Esophagus muscularis mucosa (tissue), 3 donors: ENCODE measurements at regions not wholly inside any gene's neighbourhood (a gene's known extent, or its start where the extent isn't known, plus 50 kb on each side); places are given as distances from the start of the nearest gene placed in this dataset.

ENCODE experiments used
- POLR2A ChIP-seq: fragments of 450-650 bp; IDR thresholded peaks from one replicate; pipeline ENCODE4 v1.6.1; 2017; ENCODE audit warnings: antibody characterized with exemption, moderate library complexity, mild to moderate bottlenecking, low read depth
- TF ChIP-seq, protein P1 (sequence below), 3 experiments: fragments of 200-600 bp in 2 of 3; fragments of 450-650 bp in 1 of 3; sonication (generic) in 2 of 3; IDR thresholded peaks; one replicate each; pipeline ENCODE4 v1.5.1; 2017 to 2019; ENCODE audit warnings: antibody characterized with exemption in 3 of 3, mild to moderate bottlenecking in 2 of 3, moderate library complexity in 1 of 3

DNA sequence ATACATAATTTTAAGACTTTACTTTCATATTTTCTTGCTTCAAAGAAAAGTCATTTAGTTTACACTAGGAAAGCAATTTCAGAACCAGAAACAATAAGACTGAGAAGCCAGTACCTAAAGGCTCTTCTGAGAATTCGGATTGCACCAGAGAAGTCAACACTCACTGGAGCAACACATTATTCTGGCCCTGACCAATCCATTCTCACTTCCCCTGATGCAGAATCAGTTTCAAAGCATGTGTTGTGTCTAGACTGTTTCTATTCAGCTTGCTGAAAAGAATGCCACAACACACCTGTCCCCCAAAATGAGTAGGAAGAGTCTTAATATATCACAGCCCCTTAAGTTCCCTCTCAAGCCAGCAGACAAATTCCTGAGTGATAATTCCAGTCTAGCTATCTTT, 1074.3 kb upstream of the TENM4 start:
- TF ChIP-seq, protein P1, sequence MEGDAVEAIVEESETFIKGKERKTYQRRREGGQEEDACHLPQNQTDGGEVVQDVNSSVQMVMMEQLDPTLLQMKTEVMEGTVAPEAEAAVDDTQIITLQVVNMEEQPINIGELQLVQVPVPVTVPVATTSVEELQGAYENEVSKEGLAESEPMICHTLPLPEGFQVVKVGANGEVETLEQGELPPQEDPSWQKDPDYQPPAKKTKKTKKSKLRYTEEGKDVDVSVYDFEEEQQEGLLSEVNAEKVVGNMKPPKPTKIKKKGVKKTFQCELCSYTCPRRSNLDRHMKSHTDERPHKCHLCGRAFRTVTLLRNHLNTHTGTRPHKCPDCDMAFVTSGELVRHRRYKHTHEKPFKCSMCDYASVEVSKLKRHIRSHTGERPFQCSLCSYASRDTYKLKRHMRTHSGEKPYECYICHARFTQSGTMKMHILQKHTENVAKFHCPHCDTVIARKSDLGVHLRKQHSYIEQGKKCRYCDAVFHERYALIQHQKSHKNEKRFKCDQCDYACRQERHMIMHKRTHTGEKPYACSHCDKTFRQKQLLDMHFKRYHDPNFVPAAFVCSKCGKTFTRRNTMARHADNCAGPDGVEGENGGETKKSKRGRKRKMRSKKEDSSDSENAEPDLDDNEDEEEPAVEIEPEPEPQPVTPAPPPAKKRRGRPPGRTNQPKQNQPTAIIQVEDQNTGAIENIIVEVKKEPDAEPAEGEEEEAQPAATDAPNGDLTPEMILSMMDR (IDR thresholded peaks at IDR 0.05): no peak
- no peak for TF ChIP-seq POLR2A
